ENCODE measurements at regions not wholly inside any gene's neighbourhood (a gene's known extent, or its start where the extent isn't known, plus 50 kb on each side); places are given as distances from the start of the nearest gene placed in this dataset.

DNA sequence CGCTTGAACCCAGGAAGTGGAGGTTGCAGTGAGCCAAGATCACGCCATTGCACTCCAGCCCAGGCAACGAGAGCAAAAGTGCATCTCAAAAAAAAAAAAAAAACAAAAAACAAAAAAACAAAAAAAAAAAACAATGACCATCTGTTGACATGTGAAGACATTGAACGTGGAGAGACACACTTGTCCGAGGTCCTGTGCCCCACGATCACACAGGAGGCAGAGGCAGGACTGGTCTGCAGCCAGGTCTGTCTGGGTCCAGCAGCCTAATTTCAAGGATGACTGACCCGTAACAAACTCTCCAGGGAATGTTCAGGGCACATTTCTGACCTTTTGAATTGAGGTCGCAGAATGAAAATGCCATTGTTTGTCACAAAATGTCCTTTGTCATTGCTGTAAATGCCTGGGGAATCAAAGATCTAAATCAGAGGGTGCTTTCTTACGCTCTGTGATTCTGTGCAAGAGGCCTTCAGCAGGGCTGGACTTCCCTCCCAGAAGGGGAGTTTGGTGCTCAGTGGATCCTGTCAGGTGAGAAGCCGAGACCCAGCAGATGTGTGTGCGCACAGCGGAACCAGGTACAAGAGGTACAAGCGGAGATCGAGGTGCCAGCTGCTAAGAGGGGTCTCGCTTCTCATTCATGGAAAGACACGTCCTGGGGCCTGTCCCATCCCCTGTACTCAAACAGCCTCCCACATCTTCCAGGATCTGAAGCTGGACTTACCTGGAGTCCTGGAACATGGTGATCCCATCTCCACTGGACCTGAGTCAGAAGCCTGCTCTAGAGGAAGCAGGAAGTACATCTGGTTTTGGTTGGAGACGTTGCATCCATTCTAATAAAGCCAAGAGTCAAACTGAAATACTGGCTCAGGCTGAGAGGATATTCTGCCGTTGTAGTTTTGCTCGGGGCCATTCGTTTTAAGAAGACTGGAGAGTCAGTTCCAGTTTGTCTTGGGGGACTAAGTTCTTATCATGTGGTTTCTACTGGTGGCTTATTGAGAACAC lies 95.8 kb downstream of the IRF8 start:
- Histone ChIP-seq H3K9me3 (replicated peaks in 1 of 2; ENCODE audit: control insufficient read depth in 1 of 2, insufficient read depth in 1 of 2, low read length in 2 of 2) (no peaks in the 10 kb centered on the region), H3K4me3 (replicated peaks in 1 of 3; ENCODE audit: low read depth in 2 of 3, low read length in 3 of 3) (no peak overlapping the region), H4K20me1 (ENCODE audit: insufficient read depth, low read length) (no peaks in the 10 kb centered on the region), H3K4me1 (ENCODE audit: control insufficient read depth in 1 of 2, insufficient read depth in 2 of 2, low read length in 2 of 2) (peaks cover 28 to 41% of the 10 kb centered on the region in 2 donors), H3K9ac (ENCODE audit: insufficient read depth, low read length, poor library complexity, severe bottlenecking) (no peak overlapping the region), H3K79me2 (ENCODE audit: insufficient read depth, low read length) (no peaks in the 10 kb centered on the region), H2AFZ (ENCODE audit: insufficient read depth, low read depth, low read length, poor library complexity, severe bottlenecking) (peak overlapping the region; percentile 81), H3K36me3 (replicated peaks in 1 of 2; ENCODE audit: control insufficient read depth in 1 of 2, insufficient read depth in 2 of 2, low read length in 2 of 2) (no peaks in the 10 kb centered on the region), H3K27ac (ENCODE audit: low read depth in 1 of 2, low read length in 2 of 2) (peak overlapping the region in 1 of 2 donors; percentile 65), H3K4me2 (replicated peaks; ENCODE audit: extremely low read depth, low read length, poor library complexity, severe bottlenecking) (peak overlapping the region; percentile 83), H3K27me3 (ENCODE audit: control insufficient read depth in 2 of 2, insufficient read depth in 2 of 2, low read length in 2 of 2) (no peaks in the 10 kb centered on the region)
- H3K4me1 Mint-ChIP-seq, result peaks cover 44% of the 10 kb centered on the region
- no peak for TF ChIP-seq CTCF (IDR thresholded peaks at IDR 0.05)
- H3K36me3 Mint-ChIP-seq, result no peaks in the 10 kb centered on the region
- peaks cover 1 to 4% (median 2%) of the 10 kb centered on the region in 3 donors for H3K27me3 Mint-ChIP-seq (ENCODE audit: low read depth in 3 of 3)
- no peak overlapping the region for H3K4me3 Mint-ChIP-seq
- WGBS (ENCODE audit: insufficient coverage), result 96% methylated on average over 13 of the region's 20 CpGs
- intact Hi-C loops (cut with micrococcal nuclease), result no loop called here
- peak overlapping the region in 1 of 7 donors; percentile 57 for H3K27ac Mint-ChIP-seq
- H3K9me3 Mint-ChIP-seq, result peaks cover 0 to 1% (median 0%) of the 10 kb centered on the region in 7 donors
- DNase-seq, result no peak

DNA sequence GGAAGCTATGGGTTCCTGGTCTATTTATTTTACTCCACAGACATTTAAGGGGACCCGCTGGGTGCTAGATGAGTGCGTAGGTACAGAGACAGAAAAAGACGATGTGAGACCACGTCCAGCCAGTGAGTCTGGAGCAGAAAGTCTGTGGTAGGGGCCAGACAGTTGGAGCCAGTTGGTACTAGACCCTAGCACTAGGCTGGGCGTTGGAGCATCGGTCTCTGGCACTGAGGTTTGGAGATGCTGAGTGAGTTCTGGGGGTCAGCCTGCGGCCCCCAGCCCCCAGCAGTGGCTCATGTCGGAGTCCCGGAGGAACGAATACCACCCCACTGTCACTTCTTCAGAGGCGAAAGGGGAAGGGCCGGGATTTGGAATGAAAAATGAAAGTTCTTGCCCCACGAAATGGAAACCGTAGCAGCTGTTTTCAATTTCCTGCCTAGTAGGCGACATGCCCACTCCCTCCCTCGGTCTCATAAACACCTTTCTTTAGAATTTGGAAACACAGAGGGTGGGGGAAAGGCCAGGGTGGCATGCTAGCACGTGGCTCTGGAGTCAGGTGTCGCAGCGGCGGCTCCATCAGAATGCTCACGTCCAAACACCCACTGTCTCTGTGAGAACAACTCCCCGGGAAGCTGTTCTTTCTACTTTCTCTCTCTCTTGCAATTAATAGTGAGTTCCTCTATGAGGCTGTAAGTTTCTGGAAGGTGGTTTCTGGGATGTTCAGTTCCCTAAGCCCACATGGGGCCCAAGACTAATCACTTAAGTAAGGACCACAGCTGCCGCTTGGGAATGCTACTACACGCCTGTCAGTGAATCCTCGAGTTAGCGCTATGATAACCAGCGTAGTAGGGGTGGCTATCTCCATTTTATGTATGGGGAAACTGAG lies 96.8 kb downstream of the IRF8 start:
- Mint-ChIP-seq H3K36me3 (no peaks in the 10 kb centered on the region), H3K9me3 (peaks cover 0 to 1% (median 0%) of the 10 kb centered on the region in 7 donors), H3K4me3 (peak overlapping the region; percentile 80 to 90), H3K27me3 (ENCODE audit: low read depth in 3 of 3) (peaks cover 1 to 4% (median 2%) of the 10 kb centered on the region in 3 donors), H3K27ac (peak overlapping the region in 6 of 7 donors; percentile 28 to 79 (median 74)), H3K4me1 (peaks cover 44% of the 10 kb centered on the region)
- H3K27ac ChIP-seq (ENCODE audit: low read depth in 1 of 2, low read length in 2 of 2), result peak overlapping the region; percentile 4 to 65
- H3K79me2 ChIP-seq (ENCODE audit: insufficient read depth, low read length), result no peaks in the 10 kb centered on the region
- no peak for TF ChIP-seq CTCF (IDR thresholded peaks at IDR 0.05)
- peak overlapping the region; percentile 81 for H2AFZ ChIP-seq (ENCODE audit: insufficient read depth, low read depth, low read length, poor library complexity, severe bottlenecking)
- peak overlapping the region; percentile 83 for H3K4me2 ChIP-seq (replicated peaks; ENCODE audit: extremely low read depth, low read length, poor library complexity, severe bottlenecking)
- H3K36me3 ChIP-seq (replicated peaks in 1 of 2; ENCODE audit: control insufficient read depth in 1 of 2, insufficient read depth in 2 of 2, low read length in 2 of 2), result no peaks in the 10 kb centered on the region
- no peaks in the 10 kb centered on the region for H3K9me3 ChIP-seq (replicated peaks in 1 of 2; ENCODE audit: control insufficient read depth in 1 of 2, insufficient read depth in 1 of 2, low read length in 2 of 2)
- DNase-seq, result peak in 2 of 3 donors; percentile 32 to 39
- WGBS (ENCODE audit: insufficient coverage), result 83% methylated on average over 8 of the region's 27 CpGs
- peak overlapping the region; percentile 28 to 76 (median 62) for H3K4me3 ChIP-seq (replicated peaks in 1 of 3; ENCODE audit: low read depth in 2 of 3, low read length in 3 of 3)
- intact Hi-C loops (cut with micrococcal nuclease), result no loop called here
- H3K4me1 ChIP-seq (ENCODE audit: control insufficient read depth in 1 of 2, insufficient read depth in 2 of 2, low read length in 2 of 2), result peaks cover 28 to 41% of the 10 kb centered on the region in 2 donors
- no peaks in the 10 kb centered on the region for H3K27me3 ChIP-seq (ENCODE audit: control insufficient read depth in 2 of 2, insufficient read depth in 2 of 2, low read length in 2 of 2)
- peak overlapping the region; percentile 48 for H3K9ac ChIP-seq (ENCODE audit: insufficient read depth, low read length, poor library complexity, severe bottlenecking)
- no peaks in the 10 kb centered on the region for H4K20me1 ChIP-seq (ENCODE audit: insufficient read depth, low read length)
